SJSA1 (cell line): ENCODE measurements at regions not wholly inside any gene's neighbourhood (a gene's known extent, or its start where the extent isn't known, plus 50 kb on each side); places are given as distances from the start of the nearest gene placed in this dataset.
A peak's percentile ranks its signal among the peaks of the same experiment; 100 is the strongest.

ENCODE experiments used
- DNase-seq, 2 experiments: peaks; one replicate each; pipeline ENCODE4 v3.0.0-alpha.2; 2015 to 2020; ENCODE audit warnings: low spot score in 2 of 2, low read depth in 1 of 2
- H3K27ac ChIP-seq: fragments of 250-450 bp; sonication (Bioruptor Pico); 2 replicates; pipeline ENCODE4 v1.5.1; 2020; ENCODE audit warnings: mild to moderate bottlenecking, moderate library complexity
- H3K27me3 ChIP-seq: fragments of 250-450 bp; sonication (Bioruptor Pico); replicated peaks from 2 replicates; pipeline ENCODE4 v1.5.1; 2020; ENCODE audit warnings: mild to moderate bottlenecking, moderate library complexity
- H3K36me3 ChIP-seq: fragments of 250-450 bp; sonication (Bioruptor Pico); 2 replicates; pipeline ENCODE4 v1.5.1; 2020; ENCODE audit warnings: mild to moderate bottlenecking
- H3K4me1 ChIP-seq: fragments of 250-450 bp; sonication (Bioruptor Pico); replicated peaks from 2 replicates; pipeline ENCODE4 v1.6.1; 2021; ENCODE audit warnings: mild to moderate bottlenecking
- H3K4me3 ChIP-seq: fragments of 250-450 bp; sonication (Bioruptor Pico); 2 replicates; pipeline ENCODE4 v1.5.1; 2020; ENCODE audit warnings: mild to moderate bottlenecking
- H3K9me3 ChIP-seq: fragments of 250-450 bp; sonication (Bioruptor Pico); replicated peaks from 2 replicates; pipeline ENCODE4 v1.5.1; 2020; ENCODE audit warnings: mild to moderate bottlenecking

GRCh38 chr15:98369081-98369716, 279.1 kb upstream of the IGF1R start:
- Histone ChIP-seq H3K9me3 (no peaks in the 10 kb centered on the region), H3K36me3 (no peaks in the 10 kb centered on the region), H3K27me3 (no peaks in the 10 kb centered on the region), H3K4me1 (no peaks in the 10 kb centered on the region), H3K27ac (no peak overlapping the region), H3K4me3 (no peak overlapping the region)
- no peak for DNase-seq

DNA sequence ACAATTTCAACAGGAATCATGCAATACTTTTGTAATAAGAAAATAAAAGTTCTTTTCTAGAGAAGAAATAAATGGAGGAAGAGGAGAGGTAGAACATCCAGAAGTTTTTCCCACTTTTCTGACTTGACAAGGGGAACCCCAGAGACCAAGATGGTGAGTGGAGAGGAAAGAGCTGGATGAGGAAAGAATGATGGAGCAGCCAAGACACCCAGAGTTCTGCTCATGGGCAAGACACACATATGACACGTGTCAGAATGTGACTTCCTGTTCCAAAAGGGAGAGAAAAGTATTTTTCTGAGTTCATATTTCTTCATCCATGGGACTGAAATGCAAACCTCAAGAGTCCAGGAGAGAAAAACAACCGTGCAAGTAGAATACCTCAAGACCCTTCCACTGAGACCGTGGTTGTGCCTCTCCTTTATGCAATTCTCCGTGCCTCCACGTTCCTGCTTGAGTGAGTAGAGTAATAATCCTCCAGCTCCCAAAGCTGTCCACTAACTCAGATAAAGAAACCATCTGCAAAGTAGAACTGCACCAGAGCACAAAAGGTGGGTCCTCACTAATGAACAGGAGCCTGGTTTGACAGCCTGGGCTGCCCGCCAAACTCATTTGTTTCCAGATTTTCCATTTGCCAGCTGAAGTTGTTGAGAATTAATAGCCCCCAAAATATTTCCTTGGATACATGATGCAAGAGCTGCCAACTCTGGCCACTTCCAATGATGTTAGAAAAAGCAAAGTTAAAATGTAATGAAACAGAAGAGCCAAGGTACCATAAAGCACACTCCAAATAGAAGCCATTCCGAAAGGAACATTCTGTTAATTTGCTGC, 272.6 kb upstream of the IGF1R start:
- Histone ChIP-seq H3K27ac (no peak overlapping the region), H3K9me3 (0 out of 2 replicates have a peak, but pooled peaks cover 3% of the 10 kb centered on the region), H3K4me1 (no peaks in the 10 kb centered on the region), H3K4me3 (no peak overlapping the region), H3K27me3 (no peaks in the 10 kb centered on the region), H3K36me3 (no peaks in the 10 kb centered on the region)
- DNase-seq = peak in 1 of 2 experiments; percentile 1

GRCh38 chr15:98380721-98381120, 267.6 kb upstream of the IGF1R start:
- H3K4me3 ChIP-seq = no peak overlapping the region
- H3K27me3 ChIP-seq = no peaks in the 10 kb centered on the region
- no peak for DNase-seq
- H3K9me3 ChIP-seq = 0 out of 2 replicates have a peak, but pooled peaks cover 3% of the 10 kb centered on the region
- no peaks in the 10 kb centered on the region for H3K36me3 ChIP-seq
- no peak overlapping the region for H3K27ac ChIP-seq
- no peaks in the 10 kb centered on the region for H3K4me1 ChIP-seq

GRCh38 chr15:98381446-98381845, 266.9 kb upstream of the IGF1R start:
- no peak overlapping the region for H3K4me3 ChIP-seq
- no peaks in the 10 kb centered on the region for H3K36me3 ChIP-seq
- no peak for DNase-seq
- H3K4me1 ChIP-seq = no peaks in the 10 kb centered on the region
- H3K9me3 ChIP-seq = 0 out of 2 replicates have a peak, but pooled peaks cover 3% of the 10 kb centered on the region
- no peak overlapping the region for H3K27ac ChIP-seq
- no peaks in the 10 kb centered on the region for H3K27me3 ChIP-seq

- H3K4me1 ChIP-seq = no peaks in the 10 kb centered on the region
- no peaks in the 10 kb centered on the region for H3K27me3 ChIP-seq
- H3K27ac ChIP-seq = no peak overlapping the region
- DNase-seq = no peak
- H3K9me3 ChIP-seq = 0 out of 2 replicates have a peak, but pooled peaks cover 3% of the 10 kb centered on the region
- no peak overlapping the region for H3K4me3 ChIP-seq
- no peaks in the 10 kb centered on the region for H3K36me3 ChIP-seq
These were observed 266.2 kb upstream of the IGF1R start for GRCh38 chr15:98382139-98382538.

DNA sequence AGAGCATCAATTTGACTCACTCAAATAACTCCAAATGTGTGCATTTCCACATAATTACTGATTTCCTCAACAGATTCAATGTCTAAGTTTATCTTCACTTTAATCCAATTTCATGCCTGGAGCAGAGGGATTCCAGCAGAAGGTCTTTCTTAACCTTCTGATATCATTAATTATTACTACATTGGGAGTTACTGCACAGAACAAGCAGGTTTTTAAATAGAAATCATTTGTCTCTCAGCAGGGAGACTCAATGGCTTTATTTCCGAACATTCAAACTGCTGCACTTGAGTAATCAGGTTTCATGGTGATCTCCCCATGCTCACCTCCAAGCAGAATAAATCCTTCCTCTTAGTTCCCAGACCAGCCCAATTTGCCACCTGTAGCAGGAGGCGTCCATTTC, 264.8 kb upstream of the IGF1R start:
- Histone ChIP-seq H3K9me3 (0 out of 2 replicates have a peak, but pooled peaks cover 3% of the 10 kb centered on the region), H3K4me3 (no peak overlapping the region), H3K27ac (no peak overlapping the region), H3K27me3 (no peaks in the 10 kb centered on the region; the same call in 1 of the 2 replicates), H3K36me3 (no peaks in the 10 kb centered on the region), H3K4me1 (no peaks in the 10 kb centered on the region)
- no peak for DNase-seq

DNA sequence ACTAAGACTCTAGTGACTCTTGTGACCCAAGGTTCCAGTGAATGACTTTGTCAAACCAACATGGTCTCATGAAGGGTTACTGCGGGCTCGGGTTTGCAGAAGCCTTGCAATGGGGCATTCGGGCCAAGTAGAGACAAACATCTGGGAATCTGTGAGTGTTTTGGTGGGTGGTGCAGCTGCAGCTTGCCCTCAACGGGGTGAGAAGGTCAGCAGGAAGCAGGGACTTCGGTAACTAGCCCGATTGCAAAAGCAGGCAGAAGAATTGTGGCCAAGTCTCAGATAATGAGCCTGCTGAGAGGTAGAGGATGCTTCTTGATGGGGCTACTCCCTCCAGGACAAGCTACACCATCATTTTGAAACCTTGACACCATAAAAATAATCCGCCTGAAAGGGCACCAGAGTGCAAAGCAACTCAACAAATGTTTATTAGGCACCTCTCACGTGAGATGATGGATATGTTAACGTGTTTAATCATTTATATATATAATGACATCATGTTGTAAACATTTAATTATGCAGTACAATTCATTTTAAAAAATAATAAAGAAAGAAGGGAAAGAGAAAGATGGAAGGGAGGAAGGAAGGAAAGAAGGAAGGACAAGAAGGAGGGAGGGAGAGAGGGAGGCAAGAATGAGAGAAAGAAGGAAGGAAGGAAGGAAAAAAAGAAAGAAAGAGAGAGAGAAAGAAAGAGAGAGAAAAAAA, 263.9 kb upstream of the IGF1R start:
- Histone ChIP-seq H3K4me1 (no peaks in the 10 kb centered on the region), H3K9me3 (0 out of 2 replicates have a peak, but pooled peaks cover 3% of the 10 kb centered on the region), H3K27me3 (no peaks in the 10 kb centered on the region; the same call in 1 of the 2 replicates), H3K27ac (no peak overlapping the region), H3K4me3 (no peak overlapping the region), H3K36me3 (no peaks in the 10 kb centered on the region)
- DNase-seq = no peak

- Histone ChIP-seq H3K4me1 (no peaks in the 10 kb centered on the region), H3K27ac (no peak overlapping the region), H3K27me3 (no peaks in the 10 kb centered on the region; the same call in 1 of the 2 replicates), H3K9me3 (no peaks in the 10 kb centered on the region), H3K36me3 (no peaks in the 10 kb centered on the region), H3K4me3 (no peak overlapping the region)
- DNase-seq = no peak
These were observed 262.5 kb upstream of the IGF1R start for GRCh38 chr15:98385752-98386381.

- H3K27ac ChIP-seq = no peak overlapping the region
These were observed 261.8 kb upstream of the IGF1R start for GRCh38 chr15:98386561-98386960.

DNA sequence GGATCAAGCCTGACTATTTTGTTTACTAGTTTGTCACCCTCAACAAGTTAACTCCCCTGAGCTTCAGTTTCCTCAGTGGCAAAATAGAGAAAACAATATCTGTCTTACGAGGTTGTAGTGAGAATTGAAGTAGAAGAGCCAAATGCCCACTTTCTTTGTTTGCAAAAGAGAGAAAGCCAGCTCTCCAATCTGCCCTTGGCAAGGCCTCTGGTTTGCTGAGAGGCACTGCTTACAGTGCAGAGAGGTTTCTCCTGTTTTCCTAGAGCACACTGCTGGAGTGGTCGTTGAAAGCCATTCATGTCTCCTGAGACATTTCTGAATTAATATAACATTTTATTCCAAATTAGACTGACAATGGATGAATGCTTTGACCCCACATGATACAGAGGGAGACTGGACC, 260.5 kb upstream of the IGF1R start:
- DNase-seq = no peak
- no peak overlapping the region for H3K4me3 ChIP-seq
- no peaks in the 10 kb centered on the region for H3K36me3 ChIP-seq
- no peaks in the 10 kb centered on the region for H3K4me1 ChIP-seq
- no peaks in the 10 kb centered on the region; the same call in 1 of the 2 replicates for H3K27me3 ChIP-seq
- H3K9me3 ChIP-seq = no peaks in the 10 kb centered on the region
- no peak overlapping the region for H3K27ac ChIP-seq

More at GRCh38 chr15:98386561-98386960, 261.8 kb upstream of the IGF1R start:
- H3K4me1 ChIP-seq = no peaks in the 10 kb centered on the region
- no peaks in the 10 kb centered on the region for H3K9me3 ChIP-seq
- DNase-seq = no peak
- no peak overlapping the region for H3K4me3 ChIP-seq
- H3K36me3 ChIP-seq = no peaks in the 10 kb centered on the region
- H3K27me3 ChIP-seq = no peaks in the 10 kb centered on the region; the same call in 1 of the 2 replicates

GRCh38 chr15:98390946-98391530, 257.3 kb upstream of the IGF1R start:
- no peak for DNase-seq
- Histone ChIP-seq H3K9me3 (no peaks in the 10 kb centered on the region), H3K4me3 (no peak overlapping the region), H3K27me3 (no peaks in the 10 kb centered on the region; the same call in none of the 2 replicates), H3K36me3 (no peaks in the 10 kb centered on the region), H3K4me1 (no peaks in the 10 kb centered on the region), H3K27ac (no peak overlapping the region)

DNA sequence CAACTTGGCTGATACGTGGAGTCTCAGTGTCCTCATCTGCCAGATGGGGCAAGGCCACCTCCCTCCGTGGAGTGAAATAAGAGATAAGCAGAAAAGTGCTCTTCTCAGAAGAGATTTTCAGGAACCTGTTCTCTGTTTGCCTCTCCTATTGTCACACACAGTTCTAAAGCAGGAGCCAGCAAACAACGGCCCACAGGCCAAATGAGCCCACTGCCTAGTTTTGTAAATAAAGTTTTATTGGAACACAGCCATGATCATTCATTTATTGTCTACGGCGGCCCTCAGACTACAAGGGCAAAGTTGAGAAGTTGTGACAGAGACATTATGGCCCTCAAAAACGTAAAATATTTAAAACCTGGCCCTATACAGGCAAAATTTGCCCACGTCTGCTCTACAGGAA, 256.8 kb upstream of the IGF1R start:
- peaks cover 4% of the 10 kb centered on the region for H3K27me3 ChIP-seq
- H3K27ac ChIP-seq = no peak overlapping the region
- no peaks in the 10 kb centered on the region for H3K36me3 ChIP-seq
- H3K9me3 ChIP-seq = no peaks in the 10 kb centered on the region
- no peaks in the 10 kb centered on the region for H3K4me1 ChIP-seq
- DNase-seq = no peak
- no peak overlapping the region for H3K4me3 ChIP-seq

GRCh38 chr15:98393471-98393870, 254.9 kb upstream of the IGF1R start:
- no peak for DNase-seq
- peaks cover 4% of the 10 kb centered on the region for H3K27me3 ChIP-seq
- no peaks in the 10 kb centered on the region for H3K9me3 ChIP-seq
- H3K36me3 ChIP-seq = no peaks in the 10 kb centered on the region
- no peak overlapping the region for H3K4me3 ChIP-seq
- no peak overlapping the region for H3K27ac ChIP-seq
- no peaks in the 10 kb centered on the region for H3K4me1 ChIP-seq
